ENCODE measurements at regions not wholly inside any gene's neighbourhood (a gene's known extent, or its start where the extent isn't known, plus 50 kb on each side); places are given as distances from the start of the nearest gene placed in this dataset.

DNA sequence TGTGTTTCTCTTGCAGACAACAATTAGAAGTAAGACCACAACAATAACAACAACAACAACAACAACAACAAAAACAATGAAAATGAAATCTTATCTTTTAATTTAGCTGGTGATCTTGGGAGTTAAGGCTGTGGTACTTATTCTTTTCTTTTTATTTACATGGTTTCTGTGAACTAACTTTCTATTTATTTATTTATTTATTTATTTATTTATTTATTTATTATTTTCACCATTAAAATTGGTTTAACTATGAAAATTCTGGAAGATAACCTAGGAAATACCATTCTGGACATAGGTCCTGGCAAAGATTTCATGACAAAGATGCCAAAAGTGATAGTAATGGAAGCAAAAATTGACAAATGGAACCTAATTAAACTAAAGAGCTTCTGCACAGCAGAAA, 102.5 kb upstream of the PNPT1 start:
- no peaks in the 10 kb centered on the region for H3K27me3 ChIP-seq (replicated peaks in 1 of 2; ENCODE audit: control insufficient read depth in 2 of 2, insufficient read depth in 2 of 2, low read length in 1 of 2)
- H4K20me1 ChIP-seq (ENCODE audit: control insufficient read depth, insufficient read depth), result no peaks in the 10 kb centered on the region
- H2AFZ ChIP-seq (ENCODE audit: control insufficient read depth, low read depth, low read length), result no peak overlapping the region
- ChIA-PET CTCF (interaction anchor here (0.7 kb wide), 1 partner anchor 55 kb away, joined by 3 read pairs; no protein-coding TSS in a partner anchor), POLR2A (no interaction called here), SMC1A (ENCODE audit: uncharacterized antibody, unreplicated experiment) (no interaction called here), RAD21 (ENCODE audit: unreplicated experiment) (no interaction called here)
- FAIRE-seq (no peak), DNase-seq (ENCODE audit: low read depth, low spot score) (no peak), ATAC-seq (no peak)
- no peak overlapping the region for H3K27ac ChIP-seq (ENCODE audit: control insufficient read depth, insufficient read depth)
- in situ Hi-C loops (cut with MboI), result no loop called here
- no peaks in the 10 kb centered on the region for H3K36me3 ChIP-seq (ENCODE audit: control insufficient read depth in 2 of 2, insufficient read depth in 2 of 2, low read length in 1 of 2)
- no peak overlapping the region for H3K9ac ChIP-seq (ENCODE audit: control insufficient read depth, insufficient read depth, low read length)
- intact Hi-C loops (cut with micrococcal nuclease; ENCODE audit: unreplicated experiment), result no loop called here
- H3K4me3 ChIP-seq, result no peak overlapping the region
- no peak overlapping the region for H3K4me2 ChIP-seq (ENCODE audit: control insufficient read depth, insufficient read depth)
- no peaks in the 10 kb centered on the region for H3K9me3 ChIP-seq (replicated peaks; ENCODE audit: control insufficient read depth, insufficient read depth, low read length)
- no peaks in the 10 kb centered on the region for H3K79me2 ChIP-seq (ENCODE audit: control insufficient read depth, insufficient read depth, low read length)
- no peaks in the 10 kb centered on the region for H3K4me1 ChIP-seq (ENCODE audit: control insufficient read depth, insufficient read depth, low read length)
- BruUV-seq (replicated peaks), result no TSS peak
- TF ChIP-seq PAX8 (IDR thresholded peaks at IDR 0.05) (no peak), NFYA (IDR thresholded peaks at IDR 0.05; ENCODE audit: borderline replicate concordance, low read depth, low read length) (no peak), RUNX3 (IDR thresholded peaks at IDR 0.05; ENCODE audit: low read length) (no peak), RAD51 (IDR thresholded peaks at IDR 0.05) (no peak), WRNIP1 (IDR thresholded peaks at IDR 0.05; ENCODE audit: borderline replicate concordance, low read depth, low read length) (no peak), KAT2A (conservative IDR thresholded peaks at IDR 0.05; ENCODE audit: control insufficient read depth, low read depth, low read length) (no peak), CHD4 (IDR thresholded peaks at IDR 0.05) (no peak), TCF3 (IDR thresholded peaks at IDR 0.05; ENCODE audit: borderline replicate concordance, insufficient read depth, low read depth, low read length) (no peak), SMC3 (IDR thresholded peaks at IDR 0.05; ENCODE audit: borderline replicate concordance, low read length) (no peak), BACH1 (IDR thresholded peaks at IDR 0.05; ENCODE audit: borderline replicate concordance) (no peak)
- TF ChIP-seq, protein P1, sequence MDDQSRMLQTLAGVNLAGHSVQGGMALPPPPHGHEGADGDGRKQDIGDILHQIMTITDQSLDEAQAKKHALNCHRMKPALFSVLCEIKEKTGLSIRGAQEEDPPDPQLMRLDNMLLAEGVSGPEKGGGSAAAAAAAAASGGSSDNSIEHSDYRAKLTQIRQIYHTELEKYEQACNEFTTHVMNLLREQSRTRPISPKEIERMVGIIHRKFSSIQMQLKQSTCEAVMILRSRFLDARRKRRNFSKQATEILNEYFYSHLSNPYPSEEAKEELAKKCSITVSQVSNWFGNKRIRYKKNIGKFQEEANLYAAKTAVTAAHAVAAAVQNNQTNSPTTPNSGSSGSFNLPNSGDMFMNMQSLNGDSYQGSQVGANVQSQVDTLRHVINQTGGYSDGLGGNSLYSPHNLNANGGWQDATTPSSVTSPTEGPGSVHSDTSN (IDR thresholded peaks at IDR 0.05; ENCODE audit: insufficient replicate concordance, low read depth, low read length), result no peak
- TF ChIP-seq, protein P2, sequence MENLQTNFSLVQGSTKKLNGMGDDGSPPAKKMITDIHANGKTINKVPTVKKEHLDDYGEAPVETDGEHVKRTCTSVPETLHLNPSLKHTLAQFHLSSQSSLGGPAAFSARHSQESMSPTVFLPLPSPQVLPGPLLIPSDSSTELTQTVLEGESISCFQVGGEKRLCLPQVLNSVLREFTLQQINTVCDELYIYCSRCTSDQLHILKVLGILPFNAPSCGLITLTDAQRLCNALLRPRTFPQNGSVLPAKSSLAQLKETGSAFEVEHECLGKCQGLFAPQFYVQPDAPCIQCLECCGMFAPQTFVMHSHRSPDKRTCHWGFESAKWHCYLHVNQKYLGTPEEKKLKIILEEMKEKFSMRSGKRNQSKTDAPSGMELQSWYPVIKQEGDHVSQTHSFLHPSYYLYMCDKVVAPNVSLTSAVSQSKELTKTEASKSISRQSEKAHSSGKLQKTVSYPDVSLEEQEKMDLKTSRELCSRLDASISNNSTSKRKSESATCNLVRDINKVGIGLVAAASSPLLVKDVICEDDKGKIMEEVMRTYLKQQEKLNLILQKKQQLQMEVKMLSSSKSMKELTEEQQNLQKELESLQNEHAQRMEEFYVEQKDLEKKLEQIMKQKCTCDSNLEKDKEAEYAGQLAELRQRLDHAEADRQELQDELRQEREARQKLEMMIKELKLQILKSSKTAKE (IDR thresholded peaks at IDR 0.05; ENCODE audit: low read depth, poor library complexity, severe bottlenecking), result no peak
- TF ChIP-seq, protein P3, sequence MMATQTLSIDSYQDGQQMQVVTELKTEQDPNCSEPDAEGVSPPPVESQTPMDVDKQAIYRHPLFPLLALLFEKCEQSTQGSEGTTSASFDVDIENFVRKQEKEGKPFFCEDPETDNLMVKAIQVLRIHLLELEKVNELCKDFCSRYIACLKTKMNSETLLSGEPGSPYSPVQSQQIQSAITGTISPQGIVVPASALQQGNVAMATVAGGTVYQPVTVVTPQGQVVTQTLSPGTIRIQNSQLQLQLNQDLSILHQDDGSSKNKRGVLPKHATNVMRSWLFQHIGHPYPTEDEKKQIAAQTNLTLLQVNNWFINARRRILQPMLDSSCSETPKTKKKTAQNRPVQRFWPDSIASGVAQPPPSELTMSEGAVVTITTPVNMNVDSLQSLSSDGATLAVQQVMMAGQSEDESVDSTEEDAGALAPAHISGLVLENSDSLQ (IDR thresholded peaks at IDR 0.05), result no peak
- TF ChIP-seq, protein P4, sequence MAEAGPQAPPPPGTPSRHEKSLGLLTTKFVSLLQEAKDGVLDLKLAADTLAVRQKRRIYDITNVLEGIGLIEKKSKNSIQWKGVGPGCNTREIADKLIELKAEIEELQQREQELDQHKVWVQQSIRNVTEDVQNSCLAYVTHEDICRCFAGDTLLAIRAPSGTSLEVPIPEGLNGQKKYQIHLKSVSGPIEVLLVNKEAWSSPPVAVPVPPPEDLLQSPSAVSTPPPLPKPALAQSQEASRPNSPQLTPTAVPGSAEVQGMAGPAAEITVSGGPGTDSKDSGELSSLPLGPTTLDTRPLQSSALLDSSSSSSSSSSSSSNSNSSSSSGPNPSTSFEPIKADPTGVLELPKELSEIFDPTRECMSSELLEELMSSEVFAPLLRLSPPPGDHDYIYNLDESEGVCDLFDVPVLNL (IDR thresholded peaks at IDR 0.05; ENCODE audit: low read depth, low read length), result no peak
- TF ChIP-seq, protein P5, sequence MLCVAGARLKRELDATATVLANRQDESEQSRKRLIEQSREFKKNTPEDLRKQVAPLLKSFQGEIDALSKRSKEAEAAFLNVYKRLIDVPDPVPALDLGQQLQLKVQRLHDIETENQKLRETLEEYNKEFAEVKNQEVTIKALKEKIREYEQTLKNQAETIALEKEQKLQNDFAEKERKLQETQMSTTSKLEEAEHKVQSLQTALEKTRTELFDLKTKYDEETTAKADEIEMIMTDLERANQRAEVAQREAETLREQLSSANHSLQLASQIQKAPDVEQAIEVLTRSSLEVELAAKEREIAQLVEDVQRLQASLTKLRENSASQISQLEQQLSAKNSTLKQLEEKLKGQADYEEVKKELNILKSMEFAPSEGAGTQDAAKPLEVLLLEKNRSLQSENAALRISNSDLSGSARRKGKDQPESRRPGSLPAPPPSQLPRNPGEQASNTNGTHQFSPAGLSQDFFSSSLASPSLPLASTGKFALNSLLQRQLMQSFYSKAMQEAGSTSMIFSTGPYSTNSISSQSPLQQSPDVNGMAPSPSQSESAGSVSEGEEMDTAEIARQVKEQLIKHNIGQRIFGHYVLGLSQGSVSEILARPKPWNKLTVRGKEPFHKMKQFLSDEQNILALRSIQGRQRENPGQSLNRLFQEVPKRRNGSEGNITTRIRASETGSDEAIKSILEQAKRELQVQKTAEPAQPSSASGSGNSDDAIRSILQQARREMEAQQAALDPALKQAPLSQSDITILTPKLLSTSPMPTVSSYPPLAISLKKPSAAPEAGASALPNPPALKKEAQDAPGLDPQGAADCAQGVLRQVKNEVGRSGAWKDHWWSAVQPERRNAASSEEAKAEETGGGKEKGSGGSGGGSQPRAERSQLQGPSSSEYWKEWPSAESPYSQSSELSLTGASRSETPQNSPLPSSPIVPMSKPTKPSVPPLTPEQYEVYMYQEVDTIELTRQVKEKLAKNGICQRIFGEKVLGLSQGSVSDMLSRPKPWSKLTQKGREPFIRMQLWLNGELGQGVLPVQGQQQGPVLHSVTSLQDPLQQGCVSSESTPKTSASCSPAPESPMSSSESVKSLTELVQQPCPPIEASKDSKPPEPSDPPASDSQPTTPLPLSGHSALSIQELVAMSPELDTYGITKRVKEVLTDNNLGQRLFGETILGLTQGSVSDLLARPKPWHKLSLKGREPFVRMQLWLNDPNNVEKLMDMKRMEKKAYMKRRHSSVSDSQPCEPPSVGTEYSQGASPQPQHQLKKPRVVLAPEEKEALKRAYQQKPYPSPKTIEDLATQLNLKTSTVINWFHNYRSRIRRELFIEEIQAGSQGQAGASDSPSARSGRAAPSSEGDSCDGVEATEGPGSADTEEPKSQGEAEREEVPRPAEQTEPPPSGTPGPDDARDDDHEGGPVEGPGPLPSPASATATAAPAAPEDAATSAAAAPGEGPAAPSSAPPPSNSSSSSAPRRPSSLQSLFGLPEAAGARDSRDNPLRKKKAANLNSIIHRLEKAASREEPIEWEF (IDR thresholded peaks at IDR 0.05; ENCODE audit: insufficient replicate concordance, low read depth, low read length), result no peak
